DND-41 (cell line): ENCODE measurements at regions not wholly inside any gene's neighbourhood (a gene's known extent, or its start where the extent isn't known, plus 50 kb on each side); places are given as distances from the start of the nearest gene placed in this dataset.
"Not testable (repeated sequence)": the region's sequence is repeated elsewhere in the genome, so short reads cannot be mapped to it uniquely, and the experiment has no call there.

Experiments
- ATAC-seq: fragments of 200-7000 bp; cut with Tn5 transposase; 3 replicates; pipeline ENCODE4 v1.9.1; 2021; ENCODE audit warnings: low read depth; ENCODE audit not compliant: insufficient read depth
- DNase-seq: peaks from one replicate; pipeline ENCODE4 v3.0.0-alpha.2; 2020
- H2AFZ ChIP-seq: 2 replicates; pipeline ENCODE4 v1.6.0; 2012; ENCODE audit warnings: low read depth, low read length
- H3K27ac ChIP-seq: 2 replicates; pipeline ENCODE4 v1.5.1; 2012; ENCODE audit warnings: low read length, inconsistent platforms
- H3K27me3 ChIP-seq: fragments of 200-600 bp; sonication (generic); 2 replicates; pipeline ENCODE4 v1.6.0; 2012; ENCODE audit warnings: low read length, mild to moderate bottlenecking, inconsistent platforms; ENCODE audit not compliant: insufficient read depth, poor library complexity
- H3K36me3 ChIP-seq: 2 replicates; pipeline ENCODE4 v1.5.1; 2012; ENCODE audit warnings: low read length, inconsistent platforms; ENCODE audit not compliant: insufficient read depth
- H3K4me1 ChIP-seq: 2 replicates; pipeline ENCODE4 v1.5.1; 2012; ENCODE audit warnings: mild to moderate bottlenecking, low read length; ENCODE audit not compliant: insufficient read depth
- H3K4me2 ChIP-seq: 2 replicates; pipeline ENCODE4 v1.6.0; 2012; ENCODE audit warnings: mild to moderate bottlenecking, moderate library complexity, low read length, inconsistent platforms; ENCODE audit not compliant: insufficient read depth
- H3K4me3 ChIP-seq, 2 experiments: fragments of 200-600 bp in 1 of 2; shearing (Covaris generic) in 1 of 2; 2 replicates each; pipeline ENCODE4 v1.5.1; 2012 to 2016; ENCODE audit warnings: inconsistent platforms in 2 of 2, low read length in 2 of 2, mild to moderate bottlenecking in 2 of 2, low read depth in 1 of 2, moderate library complexity in 1 of 2
- H3K79me2 ChIP-seq: 2 replicates; pipeline ENCODE4 v1.6.0; 2012; ENCODE audit warnings: low read length, inconsistent platforms; ENCODE audit not compliant: insufficient read depth
- H3K9ac ChIP-seq: 2 replicates; pipeline ENCODE4 v1.6.0; 2012; ENCODE audit warnings: low read depth, mild to moderate bottlenecking, inconsistent platforms, low read length, moderate library complexity
- H3K9me3 ChIP-seq: 2 replicates; pipeline ENCODE4 v1.5.1; 2012; ENCODE audit warnings: low read length, moderate library complexity, mild to moderate bottlenecking, inconsistent platforms; ENCODE audit not compliant: insufficient read depth, severe bottlenecking
- H4K20me1 ChIP-seq: 2 replicates; pipeline ENCODE4 v1.6.0; 2012; ENCODE audit warnings: low read length; ENCODE audit not compliant: insufficient read depth
- CTCF ChIP-seq: IDR thresholded peaks from 2 replicates; pipeline ENCODE4 v1.5.1; 2012; ENCODE audit warnings: borderline replicate concordance, low read length, moderate library complexity, mild to moderate bottlenecking; ENCODE audit not compliant: poor library complexity, severe bottlenecking; ENCODE audit errors: extremely low read depth
- EZH2 ChIP-seq: IDR thresholded peaks from 3 replicates; pipeline ENCODE4 v1.6.1; 2012; ENCODE audit warnings: borderline replicate concordance, low read depth, mild to moderate bottlenecking, moderate library complexity, low read length, inconsistent platforms; ENCODE audit not compliant: severe bottlenecking

- Histone ChIP-seq H3K36me3 (no peaks in the 10 kb centered on the region), H3K9ac (no peak overlapping the region), H3K27me3 (no peaks in the 10 kb centered on the region), H3K27ac (no peak overlapping the region), H3K4me1 (no peaks in the 10 kb centered on the region), H3K4me2 (no peak overlapping the region), H4K20me1 (no peaks in the 10 kb centered on the region), H3K79me2 (no peaks in the 10 kb centered on the region), H3K9me3 (no peaks in the 10 kb centered on the region), H2AFZ (no peak overlapping the region), H3K4me3 (no peak overlapping the region)
- TF ChIP-seq CTCF (no peak), EZH2 (no peak)
- no peak for ATAC-seq
- no peak for DNase-seq
These were observed 151.8 kb upstream of the NTF3 start for GRCh38 chr12:5280086-5280485.

GRCh38 chr12:5290368-5290767 is 141.5 kb upstream of the NTF3 start:
- H3K27ac ChIP-seq, H3K4me2 ChIP-seq, H2AFZ ChIP-seq, H3K36me3 ChIP-seq, H3K79me2 ChIP-seq, H4K20me1 ChIP-seq, H3K4me1 ChIP-seq, ATAC-seq, H3K27me3 ChIP-seq, H3K9ac ChIP-seq, H3K4me3 ChIP-seq, H3K9me3 ChIP-seq, DNase-seq: not testable (repeated sequence)

- no peaks in the 10 kb centered on the region for H4K20me1 ChIP-seq
- H3K27ac ChIP-seq, result no peak overlapping the region
- no peaks in the 10 kb centered on the region for H3K9me3 ChIP-seq
- no peak for ATAC-seq
- no peaks in the 10 kb centered on the region for H3K36me3 ChIP-seq
- H3K4me1 ChIP-seq, result no peaks in the 10 kb centered on the region
- H3K4me3 ChIP-seq, result no peak overlapping the region
- no peak overlapping the region for H3K4me2 ChIP-seq
- TF ChIP-seq EZH2 (no peak), CTCF (no peak)
- no peak for DNase-seq
- no peak overlapping the region for H3K9ac ChIP-seq
- H3K27me3 ChIP-seq, result no peaks in the 10 kb centered on the region
- no peak overlapping the region for H2AFZ ChIP-seq
- H3K79me2 ChIP-seq, result no peaks in the 10 kb centered on the region
These were observed 139.3 kb upstream of the NTF3 start for GRCh38 chr12:5292651-5293050.

- no peaks in the 10 kb centered on the region for H3K36me3 ChIP-seq
- peaks cover 2% of the 10 kb centered on the region for H3K27me3 ChIP-seq
- H4K20me1 ChIP-seq, result no peaks in the 10 kb centered on the region
- ATAC-seq (no peak), DNase-seq (no peak)
- H3K4me3 ChIP-seq, result no peak overlapping the region
- no peaks in the 10 kb centered on the region for H3K79me2 ChIP-seq
- no peaks in the 10 kb centered on the region for H3K9me3 ChIP-seq
- H2AFZ ChIP-seq, result no peak overlapping the region
- no peak overlapping the region for H3K27ac ChIP-seq
- no peaks in the 10 kb centered on the region for H3K4me1 ChIP-seq
- H3K9ac ChIP-seq, result no peak overlapping the region
- H3K4me2 ChIP-seq, result no peak overlapping the region
- TF ChIP-seq CTCF (no peak), EZH2 (no peak)
These were observed 138.1 kb upstream of the NTF3 start for GRCh38 chr12:5293773-5294172.
